PC-9 (cell line): ENCODE measurements at regions not wholly inside any gene's neighbourhood (a gene's known extent, or its start where the extent isn't known, plus 50 kb on each side); places are given as distances from the start of the nearest gene placed in this dataset.

Source experiments
- EZH2 ChIP-seq: fragments of 200-600 bp; sonication (generic); IDR thresholded peaks from 2 replicates; pipeline ENCODE4 v1.8.0; 2017; ENCODE audit warnings: antibody characterized with exemption, low read depth
- TF ChIP-seq, protein P1 (sequence below): fragments of 200-600 bp; sonication (generic); conservative IDR thresholded peaks from 2 replicates; pipeline ENCODE4 v1.6.1; 2017; ENCODE audit warnings: mixed run types, antibody characterized with exemption, mild to moderate bottlenecking, moderate library complexity

GRCh38 chr19:13700621-13701020 lies 63.7 kb upstream of the MRI1 start:
- TF ChIP-seq, protein P1, sequence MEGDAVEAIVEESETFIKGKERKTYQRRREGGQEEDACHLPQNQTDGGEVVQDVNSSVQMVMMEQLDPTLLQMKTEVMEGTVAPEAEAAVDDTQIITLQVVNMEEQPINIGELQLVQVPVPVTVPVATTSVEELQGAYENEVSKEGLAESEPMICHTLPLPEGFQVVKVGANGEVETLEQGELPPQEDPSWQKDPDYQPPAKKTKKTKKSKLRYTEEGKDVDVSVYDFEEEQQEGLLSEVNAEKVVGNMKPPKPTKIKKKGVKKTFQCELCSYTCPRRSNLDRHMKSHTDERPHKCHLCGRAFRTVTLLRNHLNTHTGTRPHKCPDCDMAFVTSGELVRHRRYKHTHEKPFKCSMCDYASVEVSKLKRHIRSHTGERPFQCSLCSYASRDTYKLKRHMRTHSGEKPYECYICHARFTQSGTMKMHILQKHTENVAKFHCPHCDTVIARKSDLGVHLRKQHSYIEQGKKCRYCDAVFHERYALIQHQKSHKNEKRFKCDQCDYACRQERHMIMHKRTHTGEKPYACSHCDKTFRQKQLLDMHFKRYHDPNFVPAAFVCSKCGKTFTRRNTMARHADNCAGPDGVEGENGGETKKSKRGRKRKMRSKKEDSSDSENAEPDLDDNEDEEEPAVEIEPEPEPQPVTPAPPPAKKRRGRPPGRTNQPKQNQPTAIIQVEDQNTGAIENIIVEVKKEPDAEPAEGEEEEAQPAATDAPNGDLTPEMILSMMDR, result no peak
- no peak for TF ChIP-seq EZH2
